Fibroblast of skin of scalp (primary cell): ENCODE measurements at regions not wholly inside any gene's neighbourhood (a gene's known extent, or its start where the extent isn't known, plus 50 kb on each side); places are given as distances from the start of the nearest gene placed in this dataset.
A peak's percentile ranks its signal among the peaks of the same experiment; 100 is the strongest.

Experiments used
- DNase-seq: peaks from one replicate; pipeline ENCODE4 v3.0.0-alpha.2; 2013

DNA sequence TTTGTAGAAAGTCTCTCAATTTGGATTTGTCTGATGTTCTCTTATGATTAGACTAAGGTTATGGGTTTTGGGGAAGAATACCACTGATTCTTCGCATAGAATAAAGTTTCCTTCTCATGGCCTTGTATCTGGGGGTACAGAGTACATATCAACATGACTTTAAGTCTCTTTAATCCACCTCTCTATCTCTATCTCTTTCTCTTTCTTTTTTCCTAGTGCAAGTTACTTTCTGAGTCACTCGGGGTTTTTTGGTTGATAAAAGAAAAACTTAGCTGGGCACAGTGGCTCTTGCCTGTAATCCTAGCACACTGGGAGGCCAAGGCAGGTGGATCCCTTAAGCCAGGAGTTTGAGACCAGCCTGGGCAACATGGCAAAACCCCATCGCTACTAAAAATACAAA is 100.1 kb upstream of the MAP4K3 start:
- no peak for DNase-seq

DNA sequence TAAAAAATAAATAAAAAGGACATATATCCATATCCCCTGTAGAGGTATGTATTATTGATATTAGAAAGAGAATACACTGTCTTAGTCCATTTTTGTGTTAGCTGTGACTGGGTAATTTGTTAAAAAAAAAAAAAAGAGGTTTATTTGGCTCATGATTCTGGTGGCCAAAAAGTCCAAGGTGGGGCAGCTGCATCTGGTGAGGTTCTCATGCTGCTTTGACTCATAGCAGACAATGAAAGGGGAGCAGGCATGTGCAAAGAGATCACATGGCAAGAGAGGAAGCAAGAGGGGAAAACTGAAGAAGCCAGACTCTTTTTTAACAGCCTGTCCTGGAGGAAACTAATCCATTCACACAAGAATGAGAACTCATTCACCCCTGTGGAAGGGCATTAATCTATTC is 101.6 kb upstream of the MAP4K3 start:
- no peak for DNase-seq

DNA sequence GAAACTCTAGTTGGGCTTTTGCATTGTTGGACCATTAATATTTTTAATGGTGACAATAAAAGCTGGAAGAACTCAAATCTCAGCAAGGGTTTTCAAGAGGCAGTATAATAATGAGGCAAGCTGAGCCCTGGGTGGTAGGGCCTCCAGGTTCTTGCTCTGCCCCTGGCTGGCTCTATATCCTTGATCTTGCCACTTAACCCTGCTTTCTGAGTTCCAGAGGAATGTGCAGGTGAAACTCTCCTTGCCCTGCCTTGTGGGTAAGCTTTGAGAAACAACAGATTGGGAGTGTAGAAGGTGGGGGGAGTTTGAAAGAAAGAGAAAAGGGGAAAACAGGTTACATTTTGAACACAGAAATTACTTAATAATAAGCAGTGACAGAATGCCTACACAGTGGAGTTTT is 103.3 kb upstream of the MAP4K3 start:
- DNase-seq, result no peak

DNA sequence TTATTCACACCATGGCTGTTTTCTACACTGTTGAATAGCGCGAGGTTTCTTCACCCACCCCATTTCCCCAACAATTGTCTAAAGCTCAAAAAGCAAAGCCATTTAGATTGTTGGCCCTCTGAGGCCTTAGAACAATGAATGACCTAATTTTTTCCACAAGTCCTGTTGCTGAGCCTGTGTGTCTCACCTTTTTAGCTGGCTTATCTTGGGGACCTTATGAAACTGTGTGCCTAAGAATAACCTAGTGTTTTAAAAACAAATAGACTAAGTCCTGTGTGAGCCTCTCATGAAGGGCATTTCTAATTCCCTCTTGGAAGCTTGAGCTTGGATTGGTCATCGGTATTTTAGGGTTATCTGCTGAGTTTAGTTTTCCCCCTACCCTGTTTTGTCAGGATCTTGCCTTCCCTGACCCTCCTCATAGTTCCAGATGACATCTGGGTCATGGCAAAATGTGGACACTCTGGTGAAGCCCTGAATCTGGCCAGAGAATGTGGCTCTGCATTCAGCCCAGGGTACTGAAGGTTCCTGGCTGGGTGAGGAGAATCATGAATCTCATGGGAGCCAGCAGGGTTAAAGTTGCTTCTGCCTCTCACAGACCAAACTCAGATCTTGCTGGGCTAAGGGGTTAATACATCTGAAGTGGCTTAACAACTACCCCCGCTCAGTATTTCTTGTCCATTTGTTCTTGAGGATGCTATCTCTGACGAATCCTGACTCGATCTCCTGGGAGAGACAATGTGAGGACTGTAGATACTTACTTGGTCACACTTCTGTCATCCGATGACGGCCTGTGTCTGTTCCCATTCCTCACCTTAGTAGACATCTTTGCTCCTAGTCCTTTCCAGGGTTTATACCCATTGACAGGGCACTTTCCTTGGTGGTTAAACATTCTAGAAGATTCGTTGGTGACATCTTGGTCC is 104.2 kb upstream of the MAP4K3 start:
- DNase-seq, result no peak

DNA sequence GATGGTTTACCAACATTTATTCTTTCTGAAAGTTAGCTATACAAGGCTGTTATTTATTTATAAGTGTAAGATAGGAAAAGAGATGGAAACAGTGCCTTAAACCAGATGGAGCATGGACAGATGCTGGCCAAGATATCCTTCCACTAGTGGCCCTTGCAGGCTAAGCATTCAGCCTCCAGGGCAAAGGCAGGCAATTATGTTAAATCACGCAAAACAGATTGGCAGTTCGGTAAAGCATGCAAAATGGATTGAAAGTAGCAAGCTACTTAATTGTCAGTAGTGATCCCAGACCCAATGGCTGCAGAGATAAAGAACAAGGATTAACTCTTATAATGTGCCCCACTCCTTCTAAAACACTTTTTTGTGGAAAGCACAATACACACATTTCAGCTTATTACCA is 105.4 kb upstream of the MAP4K3 start:
- DNase-seq, result no peak

DNA sequence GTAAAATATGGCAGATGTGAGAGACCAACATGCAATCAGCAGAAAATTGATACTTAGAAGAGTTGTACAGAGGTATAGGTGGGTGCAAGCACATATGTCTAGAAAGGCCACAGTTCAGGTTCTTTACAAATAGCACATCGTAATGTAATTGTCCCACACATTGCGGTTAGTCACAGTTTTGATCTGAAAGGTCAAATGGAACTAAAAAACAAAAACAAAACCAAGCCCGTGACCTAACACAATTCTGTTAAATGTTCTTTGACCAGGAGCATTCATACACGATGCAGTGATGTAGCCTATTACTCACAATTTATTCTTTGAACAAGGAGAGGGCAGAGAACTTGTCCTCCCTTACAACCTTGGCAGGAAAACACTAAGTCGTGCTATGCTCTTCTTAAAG is 108.9 kb upstream of the MAP4K3 start:
- no peak for DNase-seq

DNA sequence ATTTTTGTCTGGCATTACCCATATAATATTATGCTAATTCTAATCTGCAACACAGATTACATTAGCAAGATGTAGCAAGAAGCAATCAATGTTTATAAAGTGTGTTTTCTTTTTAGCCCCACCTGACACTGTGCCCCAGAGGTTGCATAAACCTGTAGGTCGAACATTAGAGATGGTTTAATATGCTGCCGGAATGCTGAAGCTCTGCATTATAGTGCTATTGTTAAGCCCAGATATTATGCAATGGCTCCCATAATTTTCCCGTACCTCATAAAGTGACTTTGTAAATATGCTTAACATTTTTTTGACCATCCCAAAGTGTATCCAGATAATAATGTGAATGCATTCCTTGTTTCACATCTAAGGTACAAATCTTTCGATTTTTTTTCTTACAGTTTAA is 109.3 kb upstream of the MAP4K3 start:
- no peak for DNase-seq

DNA sequence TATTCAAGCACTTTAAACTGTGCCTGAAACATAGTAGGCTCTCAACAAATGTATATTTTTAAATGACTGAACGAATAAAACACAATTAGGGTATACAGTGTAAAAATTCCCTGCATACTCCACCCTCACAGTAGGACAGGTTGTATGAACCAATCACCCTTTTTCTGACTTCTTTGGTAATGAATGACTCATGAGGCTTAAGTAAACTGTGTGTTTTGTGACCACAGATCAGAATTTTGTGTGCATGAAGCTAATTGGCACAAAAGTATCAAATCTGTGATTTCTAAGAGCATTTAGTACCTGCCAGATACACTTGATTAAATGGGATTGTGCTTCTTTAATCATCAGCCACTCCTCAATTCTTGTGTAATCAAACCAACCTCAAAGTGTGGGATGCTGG is 109.9 kb upstream of the MAP4K3 start:
- DNase-seq, result no peak

DNA sequence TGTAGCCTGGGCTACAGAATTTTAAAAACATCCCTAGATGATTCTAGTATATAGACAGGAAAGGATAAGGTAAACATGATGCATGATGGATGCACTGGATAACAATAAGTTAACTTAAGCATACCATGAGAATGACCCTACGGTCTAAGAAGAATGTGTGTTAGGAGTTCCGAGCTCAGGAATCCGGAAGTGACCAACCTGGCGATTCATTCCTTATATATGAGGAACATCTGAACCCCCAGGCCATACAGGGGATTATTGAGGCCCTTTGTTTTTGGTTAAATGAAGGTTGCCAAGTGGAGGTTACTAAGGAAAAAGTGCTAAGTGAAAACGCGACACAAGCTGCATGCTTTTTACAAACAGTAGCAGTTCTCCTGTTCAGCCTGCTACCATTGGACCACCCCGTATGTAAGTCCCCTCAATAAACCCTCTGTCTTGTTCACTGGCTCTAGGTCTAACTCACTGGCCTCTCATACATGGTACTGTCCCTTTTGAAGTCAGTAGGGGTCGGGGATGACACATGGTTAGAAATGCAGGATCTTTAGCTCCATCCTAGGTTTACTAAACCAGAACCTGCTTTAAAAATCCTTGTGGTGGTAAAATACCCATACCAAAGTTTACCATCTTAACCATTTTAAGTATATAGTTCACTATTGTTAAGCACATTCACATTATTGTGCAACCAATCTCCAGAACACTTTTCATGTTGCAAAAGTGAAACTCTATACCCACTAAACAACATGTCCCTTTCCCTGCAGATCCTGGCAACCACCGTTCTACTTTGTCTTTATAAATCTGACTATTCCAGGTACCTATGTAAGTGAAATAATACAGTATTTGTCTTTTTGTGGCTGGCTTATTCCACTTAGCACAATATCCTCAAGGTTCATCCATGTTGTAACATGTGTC is 111.0 kb upstream of the MAP4K3 start:
- peak; percentile 23 for DNase-seq

DNA sequence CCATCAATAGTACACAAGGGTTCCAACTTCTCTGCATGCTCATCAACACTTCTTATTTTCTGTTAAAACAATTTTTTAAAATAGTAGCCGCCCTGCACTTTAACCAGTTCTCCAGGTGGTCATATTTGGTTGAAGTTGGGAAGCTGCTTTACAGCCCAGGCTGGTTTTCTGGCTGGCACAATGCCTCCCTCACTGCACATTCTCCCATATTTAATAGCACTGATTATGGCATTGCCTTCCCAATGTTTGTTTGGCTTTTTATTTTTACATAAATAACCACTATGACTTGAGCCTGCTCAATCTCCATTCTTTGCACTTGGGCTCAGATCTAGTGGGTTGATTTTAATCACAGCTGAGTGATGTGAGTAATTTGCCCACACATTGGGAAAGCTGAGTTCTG is 111.9 kb upstream of the MAP4K3 start:
- DNase-seq, result no peak

DNA sequence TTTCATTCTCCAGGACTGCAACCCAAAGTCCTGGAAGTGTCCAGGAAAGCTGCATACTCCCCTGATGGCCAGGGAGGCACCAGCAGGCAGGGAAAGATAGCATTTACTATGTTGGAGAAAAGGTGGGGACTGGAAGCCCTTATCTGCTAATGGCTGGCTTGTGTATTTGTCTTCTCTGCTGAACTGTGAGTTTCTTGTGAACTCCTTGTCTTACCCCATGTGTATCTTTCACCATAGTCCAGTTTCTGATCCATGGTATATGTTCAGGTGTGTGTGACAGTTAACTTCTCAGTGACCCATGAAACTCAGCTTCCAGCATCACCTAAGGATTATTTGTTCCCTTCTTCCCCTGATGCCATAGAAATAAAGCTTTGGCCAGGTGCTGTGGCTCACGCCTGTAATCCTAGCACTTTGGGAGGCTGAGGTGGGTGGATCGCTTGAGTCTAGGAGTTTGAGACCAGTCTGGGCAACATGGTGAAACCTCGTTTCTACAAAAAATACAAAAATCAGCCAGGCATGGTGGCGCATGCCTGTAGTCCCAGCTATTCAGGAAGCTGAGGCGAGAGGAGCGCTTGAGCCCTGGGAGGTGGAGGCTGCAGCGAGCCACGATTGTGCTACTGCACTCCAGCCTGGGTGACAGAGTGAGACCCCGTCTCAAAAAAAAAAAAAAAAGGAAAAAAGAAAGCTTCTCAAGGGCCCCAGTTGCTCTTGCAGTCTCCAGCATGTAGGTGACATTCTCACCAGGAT is 112.8 kb upstream of the MAP4K3 start:
- DNase-seq, result no peak

DNA sequence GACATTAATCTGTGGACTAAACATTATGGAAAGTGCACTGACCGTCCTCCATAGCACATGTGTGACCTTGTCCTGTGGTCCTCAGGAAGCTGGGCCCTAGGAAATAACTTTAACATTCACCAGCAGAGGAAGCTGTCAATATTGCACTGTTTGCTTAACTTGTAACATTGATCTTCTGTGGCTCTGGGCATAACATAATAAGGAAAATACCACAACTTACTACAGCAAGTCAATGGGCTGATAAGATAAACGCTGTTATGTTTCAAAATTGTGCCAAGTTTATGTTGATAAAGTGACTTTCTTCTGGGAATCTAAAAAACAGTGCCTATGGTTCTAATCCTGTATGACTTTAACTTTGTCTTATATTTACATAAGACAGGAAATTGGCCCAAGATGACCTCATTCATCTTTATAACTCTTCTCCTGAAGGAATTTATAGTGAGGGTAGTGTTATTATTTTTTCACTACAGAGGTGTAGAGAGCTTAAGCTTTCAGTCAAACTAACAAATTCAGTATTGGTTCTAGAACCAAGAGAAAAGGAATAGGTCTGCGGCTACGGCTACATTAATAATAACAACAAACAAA is 113.7 kb upstream of the MAP4K3 start:
- peak; percentile 22 for DNase-seq

DNA sequence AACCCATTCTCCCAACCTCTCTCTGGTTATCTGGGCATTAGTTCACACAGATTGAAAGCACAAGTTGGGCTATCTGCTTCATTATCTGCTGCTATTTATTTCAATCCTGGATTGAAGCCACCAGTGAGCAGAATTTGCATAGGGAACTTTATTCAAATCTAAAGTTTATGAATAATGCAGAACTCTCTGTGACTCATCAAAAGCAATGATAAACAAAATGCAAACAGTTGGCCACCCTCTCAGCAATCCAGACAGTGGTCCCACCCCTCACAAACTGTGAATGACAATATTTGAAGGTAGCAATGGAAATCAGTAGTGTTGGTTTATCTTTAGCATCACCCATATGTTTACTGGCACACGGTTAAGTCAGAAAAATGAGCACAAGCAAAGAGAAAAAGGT is 106.8 kb upstream of the TMEM178A start:
- no peak for DNase-seq

DNA sequence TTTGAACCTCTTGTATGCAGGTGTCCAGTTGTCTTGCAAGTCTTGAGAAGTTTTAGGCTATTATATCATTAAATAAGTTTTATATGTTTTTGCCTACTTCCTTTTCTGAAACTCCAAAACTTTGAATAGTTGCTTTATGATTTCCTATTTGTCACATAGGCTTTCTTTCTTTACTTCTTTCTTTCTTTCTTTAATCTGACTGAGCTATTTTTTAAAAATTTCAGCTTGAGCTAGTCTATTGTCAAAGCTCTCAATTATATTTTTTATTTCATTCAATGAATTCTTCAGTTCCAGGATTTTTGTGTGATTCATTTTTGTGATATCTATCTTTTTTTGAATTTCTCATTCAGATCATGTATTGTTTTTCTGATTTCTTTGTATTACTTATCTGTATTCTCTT is 102.1 kb upstream of the TMEM178A start:
- DNase-seq, result no peak

DNA sequence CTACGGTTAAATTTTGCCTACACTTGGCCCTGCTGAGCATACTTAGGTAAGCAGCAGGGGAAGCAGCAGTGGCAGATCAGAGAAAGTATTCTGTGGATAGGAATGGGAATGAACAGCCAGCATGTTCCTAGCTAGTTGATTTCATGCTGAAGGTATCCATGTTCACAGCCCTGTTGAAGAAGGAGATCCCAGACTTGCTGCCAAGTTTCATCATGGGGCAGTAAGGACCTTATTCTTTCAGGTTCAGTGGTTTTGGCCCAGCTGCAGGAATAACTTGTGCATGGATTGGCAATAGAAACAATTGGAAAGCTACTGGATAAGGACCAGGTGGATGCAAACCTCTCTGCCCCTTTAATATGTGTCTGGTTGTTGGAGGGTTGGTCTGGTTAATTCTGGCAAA is 98.2 kb upstream of the TMEM178A start:
- no peak for DNase-seq

DNA sequence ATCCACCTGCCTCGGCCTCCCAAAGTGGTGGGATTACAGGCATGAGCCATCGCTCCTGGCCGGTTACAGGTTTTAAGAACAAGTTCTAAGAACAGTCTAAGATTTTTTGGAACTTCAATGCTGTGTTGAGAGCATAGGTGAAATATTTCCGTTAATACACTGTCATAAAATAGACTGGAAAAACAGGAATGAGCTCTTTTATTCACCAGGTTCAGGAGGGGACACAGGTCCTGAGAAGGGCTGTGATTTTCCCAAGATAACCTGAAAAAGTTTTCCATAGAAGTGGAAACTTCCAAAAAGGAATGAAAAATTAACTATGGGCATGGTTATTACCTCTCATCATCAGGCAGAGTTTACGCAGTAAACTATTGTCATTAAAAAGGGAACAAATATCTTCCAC is 97.6 kb upstream of the TMEM178A start:
- DNase-seq, result no peak

DNA sequence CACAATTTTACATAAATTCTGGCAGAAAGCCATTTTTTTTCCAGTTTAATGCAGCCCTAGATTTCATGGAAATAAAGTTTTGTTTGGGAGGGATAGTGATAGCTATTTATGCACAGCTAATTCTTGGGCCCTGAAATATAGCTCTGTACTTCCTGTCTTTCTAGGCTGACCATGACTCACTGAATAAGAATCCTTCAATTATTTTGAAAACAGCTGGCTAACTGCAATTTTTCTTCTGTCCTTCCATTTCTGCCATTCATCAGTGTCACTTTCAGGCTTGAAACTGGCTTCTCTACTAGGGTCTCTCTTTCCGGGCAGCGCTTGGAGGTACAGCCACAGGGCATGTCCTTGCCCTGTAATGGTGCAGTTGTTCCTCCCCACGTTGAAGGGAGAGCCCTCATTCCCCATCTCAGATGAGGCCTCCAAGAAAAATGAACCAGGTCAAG is 97.1 kb upstream of the TMEM178A start:
- DNase-seq, result peak; percentile 87

DNA sequence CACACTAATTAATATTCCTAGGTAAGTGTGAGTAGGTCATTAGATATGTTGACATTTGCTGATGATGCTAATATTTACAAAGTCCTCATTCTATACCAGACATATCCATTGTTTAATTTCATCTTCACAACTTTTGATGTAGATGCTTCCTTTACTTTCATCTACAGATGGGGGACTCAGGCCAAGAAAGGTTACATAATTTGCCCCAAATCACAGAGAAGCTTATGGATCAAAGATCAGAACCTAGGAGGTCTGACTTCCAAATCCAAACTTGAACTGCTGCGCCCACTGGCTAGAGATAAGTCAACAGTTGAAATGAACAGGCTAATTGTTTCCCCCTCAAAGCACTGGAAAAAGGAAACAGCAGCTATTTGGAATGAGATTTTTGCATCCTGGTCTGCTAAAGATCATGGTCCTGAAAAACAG is 95.6 kb upstream of the TMEM178A start:
- DNase-seq, result no peak

DNA sequence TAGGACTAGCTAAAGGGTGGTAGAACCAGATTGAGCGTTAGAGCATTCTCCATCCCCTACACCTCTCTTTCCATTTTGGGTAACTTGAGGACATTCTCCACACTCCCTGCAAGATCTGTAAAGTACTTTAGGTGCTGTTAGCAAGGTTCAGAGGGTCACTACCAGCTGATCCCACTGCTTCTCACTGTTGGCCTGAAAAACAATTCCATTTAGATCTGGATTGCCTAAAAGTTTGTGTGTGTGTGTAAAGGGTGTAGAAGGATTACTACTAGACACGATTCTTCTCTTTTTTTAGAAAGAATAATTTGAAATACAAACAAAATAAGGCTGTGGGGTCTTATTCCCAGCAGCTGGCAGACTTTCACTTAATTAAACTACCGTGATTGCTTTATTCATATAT is 95.1 kb upstream of the TMEM178A start:
- DNase-seq, result no peak

DNA sequence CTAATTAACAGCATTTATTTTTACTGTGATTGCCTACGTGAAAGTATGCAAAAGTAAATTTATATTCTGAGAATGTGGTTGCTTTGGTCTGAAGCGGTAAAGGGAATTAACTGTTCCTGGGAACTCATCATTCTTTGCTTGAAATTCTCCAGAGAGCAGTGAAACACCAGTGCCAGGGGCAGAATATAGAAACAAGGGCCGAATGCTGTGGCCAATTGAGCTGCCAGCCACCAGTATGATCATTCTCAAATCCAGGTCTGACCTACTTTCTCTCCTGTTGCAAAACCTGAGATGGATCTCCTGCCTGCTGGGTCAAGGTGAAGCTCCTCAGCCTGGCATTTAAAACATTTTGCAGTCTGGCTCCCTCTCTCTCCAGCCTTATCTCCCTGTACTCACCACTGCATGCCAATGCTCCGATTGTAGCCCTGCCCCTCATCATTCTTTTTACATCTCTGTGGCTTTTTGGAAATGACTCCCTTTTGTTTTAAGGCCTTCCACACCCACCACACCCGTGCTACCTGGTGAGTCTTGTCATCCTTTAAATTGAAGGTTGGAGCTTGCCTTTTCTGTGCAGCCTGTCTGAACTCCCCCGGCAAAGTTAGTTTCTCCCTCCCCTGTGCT is 94.5 kb upstream of the TMEM178A start:
- DNase-seq, result no peak

DNA sequence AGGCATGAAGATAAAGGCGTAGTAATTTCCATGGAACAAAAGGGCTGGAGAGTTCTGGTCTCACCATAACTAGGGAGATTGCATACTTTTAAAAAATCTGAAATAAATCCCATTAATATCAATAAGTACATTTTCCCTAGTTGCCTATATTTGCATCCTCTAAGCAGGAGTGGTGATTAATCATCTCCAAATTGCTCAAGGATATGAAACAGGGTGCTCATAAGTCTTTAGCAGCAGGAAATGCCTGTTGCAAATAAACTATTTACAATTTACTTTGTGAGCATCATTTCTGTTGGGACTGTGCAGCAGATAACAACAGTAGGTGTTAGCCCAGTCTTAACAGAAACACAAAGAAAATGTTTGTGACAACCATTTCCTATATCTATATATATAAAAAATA is 92.4 kb upstream of the TMEM178A start:
- DNase-seq, result no peak

DNA sequence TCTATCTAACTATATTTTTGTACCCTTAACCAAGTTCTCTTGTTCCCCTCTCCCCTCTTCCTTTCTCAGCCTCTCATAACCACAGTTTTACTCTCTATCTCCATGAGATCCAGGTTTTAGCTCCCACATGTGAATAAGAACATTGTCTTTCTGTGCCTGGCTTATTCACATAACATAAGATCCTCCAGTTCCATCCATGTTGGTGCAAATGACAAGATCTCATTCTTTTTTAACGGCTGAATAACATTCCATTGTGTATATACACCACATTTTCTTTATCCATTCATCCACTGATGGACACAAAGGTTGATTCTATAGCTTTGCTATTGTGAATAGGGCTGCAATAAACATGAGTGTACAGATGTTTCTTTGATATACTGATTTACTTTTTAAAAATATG is 83.9 kb upstream of the TMEM178A start:
- DNase-seq, result no peak
